Neural progenitor cell (in vitro differentiated cells): ENCODE measurements at regions not wholly inside any gene's neighbourhood (a gene's known extent, or its start where the extent isn't known, plus 50 kb on each side); places are given as distances from the start of the nearest gene placed in this dataset.

Source experiments
- CTCF ChIP-seq: fragments of 200-600 bp; sonication (generic); IDR thresholded peaks from 2 replicates; pipeline ENCODE4 v1.5.1; 2017; ENCODE audit warnings: antibody characterized with exemption, mild to moderate bottlenecking
- EZH2 ChIP-seq: fragments of 200-600 bp; sonication (generic); IDR thresholded peaks from 2 replicates; pipeline ENCODE4 v1.6.1; 2017; ENCODE audit warnings: antibody characterized with exemption, mild to moderate bottlenecking, moderate library complexity

- TF ChIP-seq CTCF (no peak), EZH2 (no peak)
Measured at GRCh38 chr17:70658840-70659239, 489.5 kb downstream of the KCNJ2 start.
